ENCODE measurements at regions not wholly inside any gene's neighbourhood (a gene's known extent, or its start where the extent isn't known, plus 50 kb on each side); places are given as distances from the start of the nearest gene placed in this dataset.

DNA sequence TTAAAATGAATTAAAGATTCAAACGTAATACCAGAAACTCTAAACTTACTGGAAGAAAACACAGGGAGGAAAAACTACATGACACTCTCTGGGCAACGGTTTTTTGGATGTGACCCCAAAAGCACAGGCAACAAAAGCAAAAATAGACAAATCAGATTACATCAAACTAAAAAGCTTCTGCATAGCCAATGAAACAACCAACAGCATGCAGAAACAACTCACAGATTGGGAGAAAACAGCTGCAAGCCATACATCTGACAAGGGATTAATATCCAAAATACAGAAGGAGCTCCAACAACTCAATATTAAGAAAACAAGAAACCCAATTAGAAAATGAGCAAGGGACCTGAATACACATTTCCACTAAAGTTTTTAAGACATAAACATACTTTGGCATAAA, 69.2 kb upstream of the ALOX12 start:
- TF ChIP-seq EZH2 (optimal IDR thresholded peaks at IDR 0.05; ENCODE audit: low read depth, low read length), result no peak
- no peak for TF ChIP-seq CTCF (IDR thresholded peaks at IDR 0.05; ENCODE audit: low read length)

Data from MM.1S (cell line).